HCT116 (cell line): ENCODE measurements at regions not wholly inside any gene's neighbourhood (a gene's known extent, or its start where the extent isn't known, plus 50 kb on each side); places are given as distances from the start of the nearest gene placed in this dataset.

Experiments used
- ATAC-seq: fragments of 200-7000 bp; cut with Tn5 transposase; 2 replicates; pipeline ENCODE4 v1.9.1; 2020; ENCODE audit warnings: mild to moderate bottlenecking, moderate library complexity
- BruUV-seq: library from RNA; stranded (reverse); fragments of 400-500 nt; replicated peaks from 2 replicates; lab custom pipeline; 2021; lab: Mats Ljungman, UMichigan
- CTCF ChIA-PET: fragments of 300-600 bp; sonication (Branson Sonifier 250); formaldehyde crosslinking; loops from one replicate; lab custom pipeline; 2021; ENCODE audit warnings: antibody characterized with exemption; lab: Charles Lee
- POLR2A ChIA-PET: fragments of 300-600, 350-600 bp; sonication (Branson Sonifier 250); formaldehyde crosslinking; loops from one replicate; lab custom pipeline; 2021; ENCODE audit warnings: antibody characterized with exemption; lab: Charles Lee
- RAD21 ChIA-PET, 2 experiments: fragments of 300-600 bp; sonication (Branson Sonifier 250); formaldehyde crosslinking; loops; one replicate each; lab custom pipeline; 2023; ENCODE audit warnings: low total read pairs in 2 of 2; ENCODE audit not compliant: uncharacterized antibody in 2 of 2, unreplicated experiment in 2 of 2, low non-redundant PET in 1 of 2; lab: Charles Lee
- DNase-seq: peaks from one replicate; pipeline ENCODE4 v3.0.0-alpha.2; 2010; ENCODE audit warnings: low read depth, low spot score
- H2AFZ ChIP-seq: fragments of 200-600 bp; shearing (Covaris generic), sonication (generic); 2 replicates; pipeline ENCODE4 v1.6.1; 2017; ENCODE audit warnings: low read depth, mixed run types, mixed read lengths, antibody characterized with exemption, low read length; ENCODE audit not compliant: poor library complexity, severe bottlenecking
- H3K27ac ChIP-seq: 2 replicates; pipeline ENCODE4 v1.5.1; 2012; ENCODE audit warnings: low read depth, low read length
- H3K27me3 ChIP-seq: fragments of 200-600 bp; sonication (generic); 2 replicates; pipeline ENCODE4 v1.6.1; 2016; ENCODE audit warnings: mixed run types, low read length, mixed read lengths; ENCODE audit not compliant: insufficient read depth
- H3K36me3 ChIP-seq, 2 experiments: fragments of 200-500 bp in 1 of 2; fragments of 200-600 bp in 1 of 2; sonication (Bioruptor generic) in 1 of 2; sonication (generic) in 1 of 2; 2 replicates each; pipeline versions ENCODE4 v1.5.1 to v1.6.1; 2014 to 2016; ENCODE audit warnings: low read length in 2 of 2, inconsistent platforms in 1 of 2, mixed read lengths in 1 of 2, mixed run types in 1 of 2; ENCODE audit not compliant: insufficient read depth in 2 of 2, control insufficient read depth in 1 of 2
- H3K4me1 ChIP-seq, 2 experiments: fragments of 200-600 bp in 1 of 2; sonication (generic) in 1 of 2; 2 replicates each; pipeline versions ENCODE4 v1.5.1 to v1.6.1; 2012 to 2017; ENCODE audit warnings: low read length in 2 of 2, inconsistent platforms in 1 of 2, mild to moderate bottlenecking in 1 of 2, mixed read lengths in 1 of 2, mixed run types in 1 of 2, moderate library complexity in 1 of 2; ENCODE audit not compliant: insufficient read depth in 2 of 2, control insufficient read depth in 1 of 2
- H3K4me2 ChIP-seq: fragments of 200-600 bp; sonication (generic); 2 replicates; pipeline ENCODE4 v1.6.1; 2017; ENCODE audit warnings: mixed run types, low read length, mixed read lengths
- H3K4me3 ChIP-seq, 2 experiments: fragments of 200-600 bp in 1 of 2; sonication (generic) in 1 of 2; replicated peaks in 1 of 2; 2 replicates each; pipeline ENCODE4 v1.5.1; 2011 to 2016; ENCODE audit warnings: low read length in 2 of 2, control low read depth in 1 of 2, low read depth in 1 of 2, mild to moderate bottlenecking in 1 of 2, mixed read lengths in 1 of 2, mixed run types in 1 of 2
- H3K79me2 ChIP-seq: fragments of 200-600 bp; sonication (generic); 2 replicates; pipeline ENCODE4 v1.6.1; 2017; ENCODE audit warnings: mild to moderate bottlenecking, mixed run types, low read length, moderate library complexity, mixed read lengths; ENCODE audit not compliant: insufficient read depth
- H3K9ac ChIP-seq: fragments of 200-600 bp; sonication (generic); 2 replicates; pipeline ENCODE4 v1.6.1; 2016; ENCODE audit warnings: low read length, mixed read lengths
- H3K9me2 ChIP-seq: fragments of 200-600 bp; sonication (generic), shearing (Covaris generic); 2 replicates; pipeline ENCODE4 v1.6.1; 2017; ENCODE audit warnings: mixed run types, mild to moderate bottlenecking, moderate library complexity; ENCODE audit not compliant: insufficient read depth
- H3K9me3 ChIP-seq, 2 experiments: fragments of 200-500 bp in 1 of 2; fragments of 200-600 bp in 1 of 2; sonication (Bioruptor generic) in 1 of 2; sonication (generic) in 1 of 2; 2 replicates each; pipeline ENCODE4 v1.6.1; 2014 to 2017; ENCODE audit warnings: low read length in 2 of 2, mixed read lengths in 2 of 2, inconsistent platforms in 1 of 2, low read depth in 1 of 2, mild to moderate bottlenecking in 1 of 2, mixed run types in 1 of 2, moderate library complexity in 1 of 2; ENCODE audit not compliant: control insufficient read depth in 1 of 2, insufficient read depth in 1 of 2
- H4K20me1 ChIP-seq: fragments of 200-600 bp; sonication (generic), shearing (Covaris generic); 2 replicates; pipeline ENCODE4 v1.6.1; 2017; ENCODE audit warnings: mixed run types, mild to moderate bottlenecking, moderate library complexity; ENCODE audit not compliant: insufficient read depth
- ATF3 ChIP-seq: IDR thresholded peaks from 2 replicates; pipeline ENCODE4 v1.6.1; 2012
- CBX3 ChIP-seq: IDR thresholded peaks from 2 replicates; pipeline ENCODE4 v1.6.1; 2012; ENCODE audit warnings: low read depth
- CEBPB ChIP-seq: IDR thresholded peaks from 2 replicates; pipeline ENCODE4 v1.6.1; 2012; ENCODE audit warnings: low read depth
- CTCF ChIP-seq, 3 experiments: fragments of 200-600 bp in 1 of 3; sonication (generic) in 1 of 3; IDR thresholded peaks in 2 of 3; conservative IDR thresholded peaks in 1 of 3; 2 replicates each; pipeline ENCODE4 v1.5.1; 2012 to 2017; ENCODE audit warnings: low read depth in 2 of 3, low read length in 2 of 3, antibody characterized with exemption in 1 of 3, borderline replicate concordance in 1 of 3, control low read depth in 1 of 3, mild to moderate bottlenecking in 1 of 3, mixed read lengths in 1 of 3, mixed run types in 1 of 3, moderate library complexity in 1 of 3; ENCODE audit not compliant: insufficient read depth in 1 of 3
- EGR1 ChIP-seq: IDR thresholded peaks from 2 replicates; pipeline ENCODE4 v1.6.1; 2012; ENCODE audit warnings: low read depth
- EZH2 ChIP-seq: fragments of 200-600 bp; sonication (generic); IDR thresholded peaks from 2 replicates; pipeline ENCODE4 v1.6.1; 2017; ENCODE audit warnings: antibody characterized with exemption, mixed run types
- EZH2phosphoT487 ChIP-seq: fragments of 200-600 bp; IDR thresholded peaks from 2 replicates; pipeline ENCODE4 v1.6.1; 2018; ENCODE audit warnings: antibody characterized with exemption, borderline replicate concordance
- FOSL1 ChIP-seq: IDR thresholded peaks from 2 replicates; pipeline ENCODE4 v1.6.1; 2012; ENCODE audit warnings: low read depth
- JUND ChIP-seq: IDR thresholded peaks from 2 replicates; pipeline ENCODE4 v1.6.1; 2012
- MAX ChIP-seq: IDR thresholded peaks from 2 replicates; pipeline ENCODE4 v1.6.1; 2012
- POLR2A ChIP-seq: IDR thresholded peaks from 2 replicates; pipeline ENCODE4 v1.7.0; 2011; ENCODE audit warnings: borderline replicate concordance; ENCODE audit not compliant: insufficient read depth, insufficient read length; ENCODE audit errors: extremely low read depth
- POLR2AphosphoS5 ChIP-seq: IDR thresholded peaks from 2 replicates; pipeline ENCODE4 v1.6.1; 2011; ENCODE audit warnings: mild to moderate bottlenecking, low read depth, low read length, moderate library complexity
- RAD21 ChIP-seq: IDR thresholded peaks from 2 replicates; pipeline ENCODE4 v1.6.1; 2012; ENCODE audit warnings: low read depth, mild to moderate bottlenecking
- REST ChIP-seq: IDR thresholded peaks from 2 replicates; pipeline ENCODE4 v1.6.1; 2012; ENCODE audit warnings: low read depth
- SIN3A ChIP-seq: IDR thresholded peaks from 2 replicates; pipeline ENCODE4 v1.6.1; 2012; ENCODE audit warnings: low read depth
- SRF ChIP-seq: IDR thresholded peaks from 2 replicates; pipeline ENCODE4 v1.6.1; 2012; ENCODE audit warnings: low read depth
- TCF7L2 ChIP-seq: IDR thresholded peaks from 2 replicates; pipeline ENCODE4 v1.7.0; 2011; ENCODE audit warnings: borderline replicate concordance, inconsistent platforms; ENCODE audit not compliant: insufficient read depth, insufficient read length; ENCODE audit errors: extremely low read depth
- ZFX ChIP-seq: fragments of 450-650 bp; IDR thresholded peaks from 2 replicates; pipeline ENCODE4 v1.6.1; 2017
- intact Hi-C: fragments of 100-400 bp; cut with micrococcal nuclease; formaldehyde crosslinking; loops from 2 replicates; pipeline ENCODE4 v1.10.0; 2022

- CTCF ChIA-PET = no interaction called here
These were observed 1622.7 kb upstream of the CELF4 start for GRCh38 chr18:39188278-39188677.

More at GRCh38 chr18:39188278-39188677, 1622.7 kb upstream of the CELF4 start:
- no peaks in the 10 kb centered on the region for H3K27me3 ChIP-seq
- RAD21 ChIA-PET = no interaction called here
- H3K9me2 ChIP-seq = no peaks in the 10 kb centered on the region
- ATAC-seq = no peak
- H4K20me1 ChIP-seq = no peaks in the 10 kb centered on the region
- H3K36me3 ChIP-seq = no peaks in the 10 kb centered on the region
- H3K27ac ChIP-seq = no peak overlapping the region
- H2AFZ ChIP-seq = no peak overlapping the region
- H3K4me1 ChIP-seq = no peaks in the 10 kb centered on the region
- TF ChIP-seq ZFX (no peak), CTCF (IDR thresholded peaks at IDR 0.05 in 2 of 3, conservative IDR thresholded peaks at IDR 0.05 in 1 of 3; ENCODE audit: borderline replicate concordance in 1 of 3, insufficient read depth in 1 of 3, low read depth in 2 of 3, low read length in 2 of 3) (no peak), EZH2phosphoT487 (no peak), EGR1 (no peak), CBX3 (no peak), POLR2AphosphoS5 (no peak), EZH2 (no peak), RAD21 (no peak), POLR2A (no peak), TCF7L2 (no peak), SIN3A (no peak), MAX (no peak), REST (no peak), FOSL1 (no peak), JUND (no peak), SRF (no peak), CEBPB (no peak), ATF3 (no peak)
- TF ChIP-seq, all 23 proteins: peak for 0
- intact Hi-C loops = no loop called here
- H3K79me2 ChIP-seq = no peaks in the 10 kb centered on the region
- H3K4me2 ChIP-seq = no peak overlapping the region
- POLR2A ChIA-PET = no interaction called here
- H3K9me3 ChIP-seq = no peaks in the 10 kb centered on the region
- BruUV-seq = no TSS peak
- DNase-seq = no peak
- no peak overlapping the region for H3K4me3 ChIP-seq
- H3K9ac ChIP-seq = no peak overlapping the region
